A549 (cell line): ENCODE measurements at regions not wholly inside any gene's neighbourhood (a gene's known extent, or its start where the extent isn't known, plus 50 kb on each side); places are given as distances from the start of the nearest gene placed in this dataset.

Experiments
- ATAC-seq, 2 experiments: fragments of 200-7000 bp in 1 of 2; fragments of >200 bp in 1 of 2; cut with Nextera tagmentation in 1 of 2; cut with Tn5 transposase in 1 of 2; 3 replicates each; pipeline versions ENCODE4 v1.8.0 to v1.9.1; 2018 to 2020; ENCODE audit warnings: mild to moderate bottlenecking in 1 of 2, moderate library complexity in 1 of 2
- CTCF ChIA-PET: fragments of 300-600 bp; sonication (Branson Sonifier 250); formaldehyde crosslinking; extraction: SDS; loops from one replicate; lab custom pipeline; 2021; ENCODE audit warnings: antibody characterized with exemption, inconsistent platforms; lab: Yijun Ruan, JAX
- POLR2A ChIA-PET: fragments of 350-600 bp; formaldehyde crosslinking; extraction: SDS; loops from one replicate; lab custom pipeline; 2021; ENCODE audit warnings: antibody characterized with exemption, inconsistent platforms; lab: Yijun Ruan, JAX
- DNase-seq, 2 experiments: peaks; one replicate each; pipeline versions ENCODE4 v3.0.0 to v3.0.0-alpha.2; 2011 to 2016; ENCODE audit warnings: low read depth in 1 of 2, low spot score in 1 of 2
- FAIRE-seq: peaks from 2 replicates; lab custom pipeline; 2011; peaks lifted over from hg19 to GRCh38; lab: Jason Lieb, UNC
- H3K27ac ChIP-seq, 2 experiments: fragments of >200 bp; sonication (Bioruptor Twin); formaldehyde crosslinking; 3 replicates each; pipeline ENCODE4 v1.5.1; 2016 to 2017
- H3K4me1 ChIP-seq: fragments of >200 bp; sonication (Bioruptor Twin); formaldehyde crosslinking; 3 replicates; pipeline ENCODE4 v1.6.1; 2016
- H3K4me2 ChIP-seq: fragments of >200 bp; sonication (Bioruptor Twin); formaldehyde crosslinking; 3 replicates; pipeline ENCODE4 v1.6.1; 2016
- H3K4me3 ChIP-seq: fragments of >200 bp; sonication (Bioruptor Twin); formaldehyde crosslinking; 3 replicates; pipeline ENCODE4 v1.5.1; 2016
- H3K9me3 ChIP-seq: fragments of >200 bp; sonication (Bioruptor Twin); formaldehyde crosslinking; 3 replicates; pipeline ENCODE4 v1.6.1; 2016
- CBX2 ChIP-seq: fragments of 200-600 bp; sonication (generic); IDR thresholded peaks from 2 replicates; pipeline ENCODE4 v1.6.1; 2016; ENCODE audit warnings: low read depth, mild to moderate bottlenecking, borderline replicate concordance
- CHD2 ChIP-seq: fragments of 150-350 bp; IDR thresholded peaks from 2 replicates; pipeline ENCODE4 v1.6.1; 2014; ENCODE audit warnings: low read length; ENCODE audit not compliant: partially characterized antibody
- CTCF ChIP-seq: fragments of >200 bp; sonication (Bioruptor Twin); formaldehyde crosslinking; IDR thresholded peaks from 3 replicates; pipeline ENCODE4 v1.5.1; 2016
- ESRRA ChIP-seq: fragments of 150-350 bp; IDR thresholded peaks from 2 replicates; pipeline ENCODE4 v1.6.1; 2014; ENCODE audit warnings: mild to moderate bottlenecking, low read length, borderline replicate concordance
- FOSL2 ChIP-seq, 2 experiments: fragments of 450-650 bp in 1 of 2; fragments of >200 bp in 1 of 2; sonication (Bioruptor Twin) in 1 of 2; formaldehyde crosslinking; IDR thresholded peaks; 2 replicates each; pipeline versions ENCODE4 v1.5.0 to v1.6.1; 2016 to 2020; ENCODE audit warnings: mild to moderate bottlenecking in 1 of 2, moderate library complexity in 1 of 2
- HDAC2 ChIP-seq: fragments of 200-600 bp; sonication (generic); IDR thresholded peaks from 2 replicates; pipeline ENCODE4 v1.6.1; 2016
- HEYL ChIP-seq: fragments of 250-450 bp; sonication (Bioruptor Pico); IDR thresholded peaks from 2 replicates; pipeline ENCODE4 v1.8.0; 2021; ENCODE audit warnings: mild to moderate bottlenecking, moderate library complexity
- HOXA7 ChIP-seq: fragments of 250-450 bp; sonication (Bioruptor Pico); IDR thresholded peaks from 2 replicates; pipeline ENCODE4 v1.5.0; 2020; ENCODE audit warnings: mild to moderate bottlenecking, moderate library complexity
- HOXB13 ChIP-seq: fragments of 250-450 bp; sonication (Bioruptor Pico); IDR thresholded peaks from 2 replicates; pipeline ENCODE4 v1.5.0; 2020; ENCODE audit warnings: low read depth, mild to moderate bottlenecking, moderate library complexity
- KDM1A ChIP-seq: fragments of 200-600 bp; sonication (generic); IDR thresholded peaks from 2 replicates; pipeline ENCODE4 v1.6.1; 2016; ENCODE audit warnings: low read depth, mild to moderate bottlenecking
- KDM5A ChIP-seq: fragments of 200-600 bp; sonication (generic); IDR thresholded peaks from 2 replicates; pipeline ENCODE4 v1.6.1; 2016; ENCODE audit warnings: antibody characterized with exemption, mild to moderate bottlenecking
- MAX ChIP-seq: IDR thresholded peaks from 2 replicates; pipeline ENCODE4 v1.6.1; 2012
- MAZ ChIP-seq: fragments of 150-350 bp; IDR thresholded peaks from 2 replicates; pipeline ENCODE4 v1.6.1; 2014; ENCODE audit warnings: antibody characterized with exemption, low read depth, low read length, borderline replicate concordance
- PHF8 ChIP-seq: fragments of 200-600 bp; sonication (generic); IDR thresholded peaks from 2 replicates; pipeline ENCODE4 v1.6.1; 2016; ENCODE audit warnings: low read depth, mild to moderate bottlenecking, antibody characterized with exemption, moderate library complexity, borderline replicate concordance
- RAD21 ChIP-seq, 2 experiments: fragments of >200 bp in 1 of 2; sonication (Bioruptor Twin) in 1 of 2; formaldehyde crosslinking in 1 of 2; IDR thresholded peaks in 1 of 2; conservative IDR thresholded peaks in 1 of 2; 2 replicates in 1 of 2; 3 replicates in 1 of 2; pipeline ENCODE4 v1.6.1; 2012 to 2018; ENCODE audit warnings: inconsistent platforms in 1 of 2
- SREBF2 ChIP-seq: fragments of 450-650 bp; IDR thresholded peaks from 2 replicates; pipeline ENCODE4 v1.6.1; 2014; ENCODE audit warnings: mild to moderate bottlenecking, moderate library complexity
- TFCP2L1 ChIP-seq: fragments of 250-450 bp; sonication (Bioruptor Pico); IDR thresholded peaks from 2 replicates; pipeline ENCODE4 v1.5.0; 2021; ENCODE audit warnings: mild to moderate bottlenecking
- TP53 ChIP-seq: fragments of 250-450 bp; sonication (Bioruptor Pico); IDR thresholded peaks from 2 replicates; pipeline ENCODE4 v1.5.0; 2021; ENCODE audit warnings: mild to moderate bottlenecking, moderate library complexity
- USF2 ChIP-seq: fragments of 450-650 bp; IDR thresholded peaks from 2 replicates; pipeline ENCODE4 v1.6.1; 2014; ENCODE audit warnings: antibody characterized with exemption
- ZC3H11A ChIP-seq: fragments of 450-650 bp; IDR thresholded peaks from 2 replicates; pipeline ENCODE4 v1.6.1; 2014; ENCODE audit warnings: antibody characterized with exemption, mild to moderate bottlenecking
- ZNF302 ChIP-seq: fragments of 250-450 bp; sonication (Bioruptor Pico); IDR thresholded peaks from 2 replicates; pipeline ENCODE4 v1.9.0; 2021; ENCODE audit warnings: inconsistent platforms, mild to moderate bottlenecking, moderate library complexity
- WGBS: methylation state at CpG from one replicate; pipeline ENCODE4 v1.1.6; 2017; ENCODE audit errors: missing lambda C conversion rate; 5-methylcytosine and 5-hydroxymethylcytosine counted together
- TF ChIP-seq, protein P1 (sequence below): fragments of 200-600 bp; sonication (generic); IDR thresholded peaks from 2 replicates; pipeline ENCODE4 v1.6.1; 2016; ENCODE audit warnings: antibody characterized with exemption, mild to moderate bottlenecking, moderate library complexity
- TF ChIP-seq, protein P2 (sequence below): fragments of 150-350 bp; IDR thresholded peaks from 2 replicates; pipeline ENCODE4 v1.6.1; 2014; ENCODE audit warnings: low read depth, mild to moderate bottlenecking, low read length

GRCh38 chrY:8051340-8051739 lies 1139.8 kb upstream of the AMELY start:
- ATAC-seq: no peak
- CTCF ChIA-PET: no interaction called here
- FAIRE-seq: no peak

GRCh38 chrY:8041238-8041637 lies 1129.7 kb upstream of the AMELY start:
- FAIRE-seq: no peak
- ATAC-seq: no peak
- H3K4me3 ChIP-seq: no peak overlapping the region
- TF ChIP-seq CBX2 (no peak), HEYL (no peak), HOXB13 (CRISPR knock-in tag) (no peak), USF2 (no peak), FOSL2 (IDR thresholded peaks at IDR 0.05) (no peak), FOSL2 (CRISPR knock-in tag; IDR thresholded peaks at IDR 0.05) (no peak), CHD2 (no peak), CTCF (no peak), KDM1A (no peak)
- TF ChIP-seq, protein P1, sequence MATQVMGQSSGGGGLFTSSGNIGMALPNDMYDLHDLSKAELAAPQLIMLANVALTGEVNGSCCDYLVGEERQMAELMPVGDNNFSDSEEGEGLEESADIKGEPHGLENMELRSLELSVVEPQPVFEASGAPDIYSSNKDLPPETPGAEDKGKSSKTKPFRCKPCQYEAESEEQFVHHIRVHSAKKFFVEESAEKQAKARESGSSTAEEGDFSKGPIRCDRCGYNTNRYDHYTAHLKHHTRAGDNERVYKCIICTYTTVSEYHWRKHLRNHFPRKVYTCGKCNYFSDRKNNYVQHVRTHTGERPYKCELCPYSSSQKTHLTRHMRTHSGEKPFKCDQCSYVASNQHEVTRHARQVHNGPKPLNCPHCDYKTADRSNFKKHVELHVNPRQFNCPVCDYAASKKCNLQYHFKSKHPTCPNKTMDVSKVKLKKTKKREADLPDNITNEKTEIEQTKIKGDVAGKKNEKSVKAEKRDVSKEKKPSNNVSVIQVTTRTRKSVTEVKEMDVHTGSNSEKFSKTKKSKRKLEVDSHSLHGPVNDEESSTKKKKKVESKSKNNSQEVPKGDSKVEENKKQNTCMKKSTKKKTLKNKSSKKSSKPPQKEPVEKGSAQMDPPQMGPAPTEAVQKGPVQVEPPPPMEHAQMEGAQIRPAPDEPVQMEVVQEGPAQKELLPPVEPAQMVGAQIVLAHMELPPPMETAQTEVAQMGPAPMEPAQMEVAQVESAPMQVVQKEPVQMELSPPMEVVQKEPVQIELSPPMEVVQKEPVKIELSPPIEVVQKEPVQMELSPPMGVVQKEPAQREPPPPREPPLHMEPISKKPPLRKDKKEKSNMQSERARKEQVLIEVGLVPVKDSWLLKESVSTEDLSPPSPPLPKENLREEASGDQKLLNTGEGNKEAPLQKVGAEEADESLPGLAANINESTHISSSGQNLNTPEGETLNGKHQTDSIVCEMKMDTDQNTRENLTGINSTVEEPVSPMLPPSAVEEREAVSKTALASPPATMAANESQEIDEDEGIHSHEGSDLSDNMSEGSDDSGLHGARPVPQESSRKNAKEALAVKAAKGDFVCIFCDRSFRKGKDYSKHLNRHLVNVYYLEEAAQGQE: no peak
- H3K4me2 ChIP-seq: no peak overlapping the region
- H3K27ac ChIP-seq: no peak overlapping the region
- WGBS: 0% methylated on average over 1 of the region's 1 CpG
- no peak for DNase-seq
- H3K9me3 ChIP-seq: no peaks in the 10 kb centered on the region
- ChIA-PET POLR2A (no interaction called here), CTCF (no interaction called here)
- no peaks in the 10 kb centered on the region for H3K4me1 ChIP-seq

More at GRCh38 chrY:8051340-8051739, 1139.8 kb upstream of the AMELY start:
- no peak overlapping the region for H3K27ac ChIP-seq
- H3K4me1 ChIP-seq: no peaks in the 10 kb centered on the region
- WGBS: 40% methylated on average over 1 of the region's 1 CpG
- no peak overlapping the region for H3K4me2 ChIP-seq
- POLR2A ChIA-PET: no interaction called here
- H3K9me3 ChIP-seq: no peaks in the 10 kb centered on the region
- DNase-seq: no peak
- no peak overlapping the region for H3K4me3 ChIP-seq
- no peak for TF ChIP-seq ZNF302 (CRISPR knock-in tag)
- TF ChIP-seq MAX: no peak
- TF ChIP-seq RAD21 (conservative IDR thresholded peaks at IDR 0.05 in 1 of 2, IDR thresholded peaks at IDR 0.05 in 1 of 2): no peak
- TF ChIP-seq ZC3H11A: no peak
- TF ChIP-seq HOXA7 (CRISPR knock-in tag): no peak
- TF ChIP-seq MAZ: no peak
- no peak for TF ChIP-seq SREBF2
- no peak for TF ChIP-seq PHF8
- no peak for TF ChIP-seq KDM5A
- no peak for TF ChIP-seq TP53 (CRISPR knock-in tag)
- no peak for TF ChIP-seq TFCP2L1 (CRISPR knock-in tag)
- TF ChIP-seq, protein P2, sequence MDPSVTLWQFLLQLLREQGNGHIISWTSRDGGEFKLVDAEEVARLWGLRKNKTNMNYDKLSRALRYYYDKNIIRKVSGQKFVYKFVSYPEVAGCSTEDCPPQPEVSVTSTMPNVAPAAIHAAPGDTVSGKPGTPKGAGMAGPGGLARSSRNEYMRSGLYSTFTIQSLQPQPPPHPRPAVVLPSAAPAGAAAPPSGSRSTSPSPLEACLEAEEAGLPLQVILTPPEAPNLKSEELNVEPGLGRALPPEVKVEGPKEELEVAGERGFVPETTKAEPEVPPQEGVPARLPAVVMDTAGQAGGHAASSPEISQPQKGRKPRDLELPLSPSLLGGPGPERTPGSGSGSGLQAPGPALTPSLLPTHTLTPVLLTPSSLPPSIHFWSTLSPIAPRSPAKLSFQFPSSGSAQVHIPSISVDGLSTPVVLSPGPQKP: no peak
- TF ChIP-seq HDAC2: no peak
- no peak for TF ChIP-seq ESRRA
